Natural killer cell (primary cell): ENCODE measurements at regions not wholly inside any gene's neighbourhood (a gene's known extent, or its start where the extent isn't known, plus 50 kb on each side); places are given as distances from the start of the nearest gene placed in this dataset.

Experiments used
- ATAC-seq, 3 donors: fragments of 150-1000 bp in 2 of 3; fragments of 200-7000 bp in 1 of 3; cut with Tn5 transposase; 1 replicate in 1 of 3; 2 replicates in 2 of 3; pipeline ENCODE4 v1.10.0; 2021; ENCODE audit warnings: mild to moderate bottlenecking in 2 of 3, moderate library complexity in 2 of 3
- DNase-seq, 2 donors: peaks; one replicate each; pipeline versions ENCODE4 v3.0.0 to v3.0.0-alpha.2; 2013 to 2021; ENCODE audit warnings: mixed read lengths in 1 of 2
- H3K27ac ChIP-seq: one replicate; pipeline ENCODE4 v1.5.1; 2013; ENCODE audit warnings: mild to moderate bottlenecking, low read length
- H3K27me3 ChIP-seq: one replicate; pipeline ENCODE4 v1.6.1; 2013; ENCODE audit warnings: low read length; ENCODE audit not compliant: control insufficient read depth, insufficient read depth
- H3K36me3 ChIP-seq: one replicate; pipeline ENCODE4 v1.6.1; 2013; ENCODE audit warnings: low read length; ENCODE audit not compliant: control insufficient read depth, insufficient read depth
- H3K4me1 ChIP-seq: one replicate; pipeline ENCODE4 v1.6.1; 2013; ENCODE audit warnings: low read length; ENCODE audit not compliant: control insufficient read depth, insufficient read depth
- H3K4me3 ChIP-seq: one replicate; pipeline ENCODE4 v1.5.1; 2013; ENCODE audit warnings: low read length
- H3K9me3 ChIP-seq: one replicate; pipeline ENCODE4 v1.6.1; 2013; ENCODE audit warnings: low read length; ENCODE audit not compliant: control insufficient read depth, insufficient read depth
- H3K27ac Mint-ChIP-seq, 2 donors: one replicate each; pipeline ENCODE4 v1.8.0; 2022; ENCODE audit warnings: mild to moderate bottlenecking in 2 of 2, mixed read lengths in 2 of 2, moderate library complexity in 1 of 2
- H3K27me3 Mint-ChIP-seq, 2 donors: one replicate each; pipeline ENCODE4 v1.8.0; 2022; ENCODE audit warnings: low read depth in 2 of 2, mixed read lengths in 2 of 2
- H3K36me3 Mint-ChIP-seq: one replicate; pipeline ENCODE4 v1.8.0; 2022; ENCODE audit warnings: mixed read lengths
- H3K4me1 Mint-ChIP-seq, 2 donors: one replicate each; pipeline ENCODE4 v1.8.0; 2022; ENCODE audit warnings: mixed read lengths in 2 of 2
- H3K4me3 Mint-ChIP-seq: one replicate; pipeline ENCODE4 v1.8.0; 2022; ENCODE audit warnings: mild to moderate bottlenecking, moderate library complexity, mixed read lengths
- H3K9me3 Mint-ChIP-seq, 2 donors: one replicate each; pipeline ENCODE4 v1.8.0; 2022; ENCODE audit warnings: mixed read lengths in 2 of 2
- WGBS: methylation state at CpG from one replicate; pipeline ENCODE4 v1.1.7; 2013; ENCODE audit warnings: missing lambda C conversion rate; ENCODE audit not compliant: insufficient coverage; 5-methylcytosine and 5-hydroxymethylcytosine counted together
- intact Hi-C: fragments of 100-400 bp; cut with micrococcal nuclease; formaldehyde crosslinking; loops from one replicate; pipeline ENCODE4 v1.14.2; 2022
- TF ChIP-seq, protein P1 (sequence below): fragments of 200-600 bp; IDR thresholded peaks from one replicate; pipeline ENCODE4 v1.8.0; 2022; ENCODE audit warnings: antibody characterized with exemption

DNA sequence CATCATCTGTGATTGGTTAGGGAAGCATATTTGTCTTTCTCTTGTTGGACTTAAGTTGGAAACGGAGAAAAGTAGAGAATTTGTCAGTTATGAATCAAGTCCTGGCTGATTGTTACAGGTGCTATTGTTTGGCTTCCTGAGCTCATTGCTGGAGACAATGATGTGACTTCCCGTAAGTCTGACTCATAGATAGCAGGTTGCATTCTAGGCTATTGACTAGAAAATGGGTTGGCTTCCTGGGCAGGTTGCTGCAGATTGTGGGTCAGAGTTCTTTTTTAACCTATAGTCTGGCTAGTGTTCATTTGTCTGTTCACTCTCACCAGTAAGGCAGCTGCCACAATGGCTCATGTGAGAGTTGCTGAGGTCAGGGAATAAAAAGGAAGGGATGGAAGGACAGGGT is 101.5 kb downstream of the CCNA1 start:
- H3K4me3 ChIP-seq = no peak overlapping the region
- 90% methylated on average over 2 of the region's 2 CpGs for WGBS
- no peaks in the 10 kb centered on the region for H3K27me3 ChIP-seq
- no peaks in the 10 kb centered on the region for H3K4me1 ChIP-seq
- Mint-ChIP-seq H3K27ac (no peak overlapping the region), H3K27me3 (no peaks in the 10 kb centered on the region), H3K4me1 (no peaks in the 10 kb centered on the region), H3K36me3 (peaks cover 10% of the 10 kb centered on the region), H3K4me3 (no peak overlapping the region), H3K9me3 (peaks cover 9 to 15% of the 10 kb centered on the region in 2 donors)
- DNase-seq = no peak
- H3K27ac ChIP-seq = no peak overlapping the region
- no peaks in the 10 kb centered on the region for H3K36me3 ChIP-seq
- H3K9me3 ChIP-seq = no peaks in the 10 kb centered on the region
- intact Hi-C loops = no loop called here
- TF ChIP-seq, protein P1, sequence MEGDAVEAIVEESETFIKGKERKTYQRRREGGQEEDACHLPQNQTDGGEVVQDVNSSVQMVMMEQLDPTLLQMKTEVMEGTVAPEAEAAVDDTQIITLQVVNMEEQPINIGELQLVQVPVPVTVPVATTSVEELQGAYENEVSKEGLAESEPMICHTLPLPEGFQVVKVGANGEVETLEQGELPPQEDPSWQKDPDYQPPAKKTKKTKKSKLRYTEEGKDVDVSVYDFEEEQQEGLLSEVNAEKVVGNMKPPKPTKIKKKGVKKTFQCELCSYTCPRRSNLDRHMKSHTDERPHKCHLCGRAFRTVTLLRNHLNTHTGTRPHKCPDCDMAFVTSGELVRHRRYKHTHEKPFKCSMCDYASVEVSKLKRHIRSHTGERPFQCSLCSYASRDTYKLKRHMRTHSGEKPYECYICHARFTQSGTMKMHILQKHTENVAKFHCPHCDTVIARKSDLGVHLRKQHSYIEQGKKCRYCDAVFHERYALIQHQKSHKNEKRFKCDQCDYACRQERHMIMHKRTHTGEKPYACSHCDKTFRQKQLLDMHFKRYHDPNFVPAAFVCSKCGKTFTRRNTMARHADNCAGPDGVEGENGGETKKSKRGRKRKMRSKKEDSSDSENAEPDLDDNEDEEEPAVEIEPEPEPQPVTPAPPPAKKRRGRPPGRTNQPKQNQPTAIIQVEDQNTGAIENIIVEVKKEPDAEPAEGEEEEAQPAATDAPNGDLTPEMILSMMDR = no peak
- no peak for ATAC-seq

DNA sequence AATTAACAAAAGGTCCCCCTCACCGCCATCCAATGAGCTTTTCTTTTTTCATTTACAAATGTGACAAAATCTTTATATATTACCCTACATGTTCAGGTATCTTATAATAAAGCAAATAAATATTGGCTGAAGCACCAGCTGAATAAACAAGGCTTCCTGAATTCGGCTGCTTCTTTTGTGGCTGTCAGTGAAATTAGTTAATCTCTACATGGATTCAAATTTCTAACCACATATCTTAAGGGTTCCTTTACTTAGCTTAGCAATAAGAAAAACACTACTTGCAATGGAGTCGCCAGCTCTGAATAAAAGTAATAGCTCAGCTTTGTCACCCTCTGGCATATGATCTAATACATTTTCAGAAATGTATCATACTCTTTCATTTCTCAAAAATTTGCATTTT is 104.3 kb downstream of the CCNA1 start:
- H3K36me3 Mint-ChIP-seq = peaks cover 21% of the 10 kb centered on the region
- H3K4me1 ChIP-seq = no peaks in the 10 kb centered on the region
- 87% methylated on average over 3 of the region's 3 CpGs for WGBS

DNA sequence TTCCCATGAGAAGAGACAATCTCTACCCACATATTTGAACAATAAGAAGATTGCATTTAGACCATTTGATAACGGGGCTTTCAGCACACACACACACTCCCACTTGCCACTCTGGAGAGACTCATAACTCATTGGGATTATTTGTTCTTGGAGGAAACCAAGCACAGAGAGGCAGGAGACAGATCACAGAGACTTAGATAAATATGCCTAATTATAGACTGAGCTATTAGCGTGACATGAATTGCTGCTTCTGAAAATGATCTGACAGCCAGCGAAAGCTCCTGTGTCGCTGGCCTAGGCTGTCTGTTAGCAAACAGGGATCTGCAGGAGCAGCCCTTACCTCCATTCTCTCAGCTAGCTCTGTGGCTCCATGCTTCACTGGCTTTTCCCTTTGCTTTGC is 111.4 kb downstream of the CCNA1 start:
- H3K4me1 Mint-ChIP-seq = no peaks in the 10 kb centered on the region
- H3K4me3 Mint-ChIP-seq = no peak overlapping the region
- no peak overlapping the region for H3K27ac ChIP-seq
- H3K27ac Mint-ChIP-seq = no peak overlapping the region
- no peaks in the 10 kb centered on the region for H3K4me1 ChIP-seq
- H3K4me3 ChIP-seq = no peak overlapping the region
- no peaks in the 10 kb centered on the region for H3K9me3 ChIP-seq
- no peaks in the 10 kb centered on the region for H3K27me3 Mint-ChIP-seq
- TF ChIP-seq, protein P1 = no peak
- WGBS = 92% methylated on average over 4 of the region's 4 CpGs
- ATAC-seq (no peak), DNase-seq (no peak)
- H3K36me3 Mint-ChIP-seq = peaks cover 12% of the 10 kb centered on the region
- intact Hi-C loops = no loop called here
- H3K36me3 ChIP-seq = no peaks in the 10 kb centered on the region
- peaks cover 2 to 4% of the 10 kb centered on the region in 2 donors for H3K9me3 Mint-ChIP-seq
- H3K27me3 ChIP-seq = no peaks in the 10 kb centered on the region

More for the DNA sequence above, 104.3 kb downstream of the CCNA1 start:
- H3K27ac ChIP-seq = no peak overlapping the region
- TF ChIP-seq, protein P1 = no peak
- no peak overlapping the region for H3K4me3 Mint-ChIP-seq
- H3K27me3 ChIP-seq = no peaks in the 10 kb centered on the region
- DNase-seq (no peak), ATAC-seq (no peak)
- H3K4me3 ChIP-seq = no peak overlapping the region
- peaks cover 10 to 12% of the 10 kb centered on the region in 2 donors for H3K9me3 Mint-ChIP-seq
- H3K4me1 Mint-ChIP-seq = no peaks in the 10 kb centered on the region
- H3K36me3 ChIP-seq = no peaks in the 10 kb centered on the region
- H3K27me3 Mint-ChIP-seq = no peaks in the 10 kb centered on the region
- no peak overlapping the region for H3K27ac Mint-ChIP-seq
- intact Hi-C loops = no loop called here
- H3K9me3 ChIP-seq = no peaks in the 10 kb centered on the region

DNA sequence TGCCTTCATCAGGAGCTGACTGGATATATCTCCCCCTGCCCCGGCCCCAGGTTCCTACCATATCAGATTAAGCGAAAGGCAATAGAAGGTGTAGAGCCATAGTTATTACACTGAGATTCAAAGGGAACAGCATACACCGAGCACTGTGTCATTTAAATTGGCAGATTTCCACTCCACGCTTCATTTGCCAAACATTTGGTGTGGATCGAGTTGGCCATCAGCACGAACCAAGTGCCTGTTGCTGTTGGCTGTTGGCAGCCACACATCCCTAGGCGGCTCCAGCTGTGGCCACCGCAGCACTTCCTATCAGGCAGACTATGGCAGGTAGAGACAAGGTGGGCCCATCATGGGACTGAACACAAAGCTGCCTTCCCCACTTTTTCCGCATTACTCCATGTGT is 115.8 kb downstream of the CCNA1 start:
- H3K4me3 ChIP-seq = no peak overlapping the region
- intact Hi-C loops = no loop called here
- WGBS = 81% methylated on average over 9 of the region's 9 CpGs
- no peaks in the 10 kb centered on the region for H3K9me3 ChIP-seq
- no peaks in the 10 kb centered on the region for H3K4me1 ChIP-seq
- H3K36me3 Mint-ChIP-seq = no peaks in the 10 kb centered on the region
- H3K36me3 ChIP-seq = no peaks in the 10 kb centered on the region
- no peak overlapping the region for H3K27ac ChIP-seq
- H3K27me3 Mint-ChIP-seq = no peaks in the 10 kb centered on the region
- H3K27ac Mint-ChIP-seq = no peak overlapping the region
- TF ChIP-seq, protein P1 = no peak
- DNase-seq (no peak), ATAC-seq (peak in 1 of 3 donors; percentile 10)
- peaks cover 0 to 7% of the 10 kb centered on the region in 2 donors for H3K9me3 Mint-ChIP-seq
- H3K4me3 Mint-ChIP-seq = no peak overlapping the region
- H3K27me3 ChIP-seq = no peaks in the 10 kb centered on the region
- no peaks in the 10 kb centered on the region for H3K4me1 Mint-ChIP-seq
